Keratinocyte (primary cell): ENCODE measurements at regions not wholly inside any gene's neighbourhood (a gene's known extent, or its start where the extent isn't known, plus 50 kb on each side); places are given as distances from the start of the nearest gene placed in this dataset.

Experiments used
- DNase-seq: peaks from one replicate; pipeline ENCODE4 v3.0.0-alpha.2; 2011; ENCODE audit warnings: low read depth, missing footprints, low spot score
- FAIRE-seq: peaks from 2 replicates; lab custom pipeline; 2011; peaks lifted over from hg19 to GRCh38; lab: Jason Lieb, UNC
- H2AFZ ChIP-seq: 2 replicates; pipeline ENCODE4 v1.6.0; 2012; ENCODE audit warnings: low read length, control low read depth, inconsistent platforms; ENCODE audit not compliant: control insufficient read depth
- H3K27ac ChIP-seq: 2 replicates; pipeline ENCODE4 v1.5.1; 2011; ENCODE audit warnings: low read length; ENCODE audit not compliant: control insufficient read depth, insufficient read depth
- H3K27me3 ChIP-seq: 3 replicates; pipeline ENCODE4 v1.6.0; 2011; ENCODE audit warnings: low read length; ENCODE audit not compliant: control insufficient read depth, insufficient read depth; ENCODE audit errors: extremely low read depth
- H3K36me3 ChIP-seq, 2 experiments: 2 replicates in 1 of 2; 3 replicates in 1 of 2; pipeline ENCODE4 v1.5.1; 2011; ENCODE audit warnings: low read length in 2 of 2, mild to moderate bottlenecking in 1 of 2; ENCODE audit not compliant: control insufficient read depth in 2 of 2, insufficient read depth in 2 of 2; ENCODE audit errors: extremely low read depth in 1 of 2
- H3K4me1 ChIP-seq: 3 replicates; pipeline ENCODE4 v1.5.1; 2011; ENCODE audit warnings: low read length; ENCODE audit not compliant: control insufficient read depth, insufficient read depth; ENCODE audit errors: extremely low read depth
- H3K4me2 ChIP-seq: 3 replicates; pipeline ENCODE4 v1.6.0; 2011; ENCODE audit warnings: low read depth, low read length; ENCODE audit not compliant: control insufficient read depth, insufficient read depth; ENCODE audit errors: extremely low read depth
- H3K4me3 ChIP-seq, 3 experiments: fragments of 200-600 bp in 1 of 3; sonication (generic) in 1 of 3; 2 replicates in 2 of 3; 3 replicates in 1 of 3; pipeline ENCODE4 v1.5.1; 2011 to 2016; ENCODE audit warnings: low read length in 3 of 3, mild to moderate bottlenecking in 3 of 3, control low read depth in 2 of 3, inconsistent platforms in 1 of 3, low read depth in 1 of 3, mixed read lengths in 1 of 3, mixed run types in 1 of 3, moderate library complexity in 1 of 3; ENCODE audit not compliant: control insufficient read depth in 2 of 3, insufficient read depth in 2 of 3; ENCODE audit errors: extremely low read depth in 1 of 3
- H3K79me2 ChIP-seq: 2 replicates; pipeline ENCODE4 v1.6.0; 2012; ENCODE audit warnings: low read length; ENCODE audit not compliant: control insufficient read depth, insufficient read depth
- H3K9ac ChIP-seq: 3 replicates; pipeline ENCODE4 v1.6.0; 2011; ENCODE audit warnings: low read length; ENCODE audit not compliant: control insufficient read depth, insufficient read depth; ENCODE audit errors: extremely low read depth
- H3K9me1 ChIP-seq: 3 replicates; pipeline ENCODE4 v1.6.0; 2011; ENCODE audit warnings: low read length; ENCODE audit not compliant: control insufficient read depth, insufficient read depth; ENCODE audit errors: extremely low read depth
- H3K9me3 ChIP-seq: 2 replicates; pipeline ENCODE4 v1.5.1; 2012; ENCODE audit warnings: low read depth, low read length; ENCODE audit not compliant: control insufficient read depth
- H4K20me1 ChIP-seq: 3 replicates; pipeline ENCODE4 v1.6.0; 2011; ENCODE audit warnings: low read length; ENCODE audit not compliant: control insufficient read depth, insufficient read depth; ENCODE audit errors: extremely low read depth
- EZH2 ChIP-seq: IDR thresholded peaks from one replicate; pipeline ENCODE4 v1.6.1; 2012; ENCODE audit warnings: inconsistent platforms, mild to moderate bottlenecking, low read length, moderate library complexity
- dilution Hi-C: fragments of 300-500 bp; cut with MboI; formaldehyde crosslinking; loops from one replicate; pipeline ENCODE4 v1.7.0; 2020; ENCODE audit warnings: low sequenced_read_pairs; ENCODE audit not compliant: extremely low pct_ligation_motif_present
- TF ChIP-seq, protein P1 (sequence below), 3 experiments: IDR thresholded peaks in 1 of 3; conservative IDR thresholded peaks in 1 of 3; optimal IDR thresholded peaks in 1 of 3; 2 replicates in 2 of 3; 3 replicates in 1 of 3; pipeline versions ENCODE3 to v1.5.1; 2011; ENCODE audit warnings: low read length in 3 of 3, mild to moderate bottlenecking in 3 of 3, moderate library complexity in 2 of 3, control low read depth in 1 of 3, inconsistent platforms in 1 of 3; ENCODE audit not compliant: insufficient read depth in 2 of 3; ENCODE audit errors: extremely low read depth in 1 of 3

DNA sequence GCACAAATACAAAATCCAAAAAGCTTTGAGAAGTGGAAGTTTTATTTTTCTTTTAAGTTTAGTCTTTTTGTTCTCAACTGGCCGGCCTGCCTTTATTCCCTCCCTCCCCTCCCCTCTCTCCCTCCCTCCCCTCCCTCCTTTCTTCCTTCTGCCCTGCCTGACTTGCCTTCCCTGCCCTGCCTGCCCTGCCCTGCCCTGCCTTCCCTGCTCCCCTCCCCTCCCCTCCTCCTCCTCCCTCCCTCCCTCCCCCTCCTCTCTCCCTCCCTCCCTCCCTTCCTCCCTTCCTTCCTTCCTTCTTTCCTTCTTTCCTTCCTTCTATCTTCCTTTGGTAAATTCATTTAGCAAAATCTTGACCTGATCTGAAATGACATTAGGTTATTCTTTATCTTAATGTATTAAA, 69.8 kb upstream of the LIMCH1 start:
- dilution Hi-C loops, result no loop called here
- H4K20me1 ChIP-seq, result no peaks in the 10 kb centered on the region
- no peaks in the 10 kb centered on the region for H3K36me3 ChIP-seq
- no peak overlapping the region for H2AFZ ChIP-seq
- no peak overlapping the region for H3K4me3 ChIP-seq
- H3K9ac ChIP-seq, result no peak overlapping the region
- H3K4me2 ChIP-seq, result no peak overlapping the region
- no peak for DNase-seq
- no peak overlapping the region for H3K27ac ChIP-seq
- no peaks in the 10 kb centered on the region for H3K9me3 ChIP-seq
- no peak for FAIRE-seq
- H3K9me1 ChIP-seq, result no peaks in the 10 kb centered on the region
- H3K79me2 ChIP-seq, result no peaks in the 10 kb centered on the region
- TF ChIP-seq EZH2, result no peak
- TF ChIP-seq, protein P1, sequence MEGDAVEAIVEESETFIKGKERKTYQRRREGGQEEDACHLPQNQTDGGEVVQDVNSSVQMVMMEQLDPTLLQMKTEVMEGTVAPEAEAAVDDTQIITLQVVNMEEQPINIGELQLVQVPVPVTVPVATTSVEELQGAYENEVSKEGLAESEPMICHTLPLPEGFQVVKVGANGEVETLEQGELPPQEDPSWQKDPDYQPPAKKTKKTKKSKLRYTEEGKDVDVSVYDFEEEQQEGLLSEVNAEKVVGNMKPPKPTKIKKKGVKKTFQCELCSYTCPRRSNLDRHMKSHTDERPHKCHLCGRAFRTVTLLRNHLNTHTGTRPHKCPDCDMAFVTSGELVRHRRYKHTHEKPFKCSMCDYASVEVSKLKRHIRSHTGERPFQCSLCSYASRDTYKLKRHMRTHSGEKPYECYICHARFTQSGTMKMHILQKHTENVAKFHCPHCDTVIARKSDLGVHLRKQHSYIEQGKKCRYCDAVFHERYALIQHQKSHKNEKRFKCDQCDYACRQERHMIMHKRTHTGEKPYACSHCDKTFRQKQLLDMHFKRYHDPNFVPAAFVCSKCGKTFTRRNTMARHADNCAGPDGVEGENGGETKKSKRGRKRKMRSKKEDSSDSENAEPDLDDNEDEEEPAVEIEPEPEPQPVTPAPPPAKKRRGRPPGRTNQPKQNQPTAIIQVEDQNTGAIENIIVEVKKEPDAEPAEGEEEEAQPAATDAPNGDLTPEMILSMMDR (optimal IDR thresholded peaks at IDR 0.05 in 1 of 3, IDR thresholded peaks at IDR 0.05 in 1 of 3, conservative IDR thresholded peaks at IDR 0.05 in 1 of 3; ENCODE audit: extremely low read depth in 1 of 3, insufficient read depth in 2 of 3, low read length in 3 of 3), result no peak
- H3K4me1 ChIP-seq, result no peaks in the 10 kb centered on the region
- H3K27me3 ChIP-seq, result peaks cover 3% of the 10 kb centered on the region

DNA sequence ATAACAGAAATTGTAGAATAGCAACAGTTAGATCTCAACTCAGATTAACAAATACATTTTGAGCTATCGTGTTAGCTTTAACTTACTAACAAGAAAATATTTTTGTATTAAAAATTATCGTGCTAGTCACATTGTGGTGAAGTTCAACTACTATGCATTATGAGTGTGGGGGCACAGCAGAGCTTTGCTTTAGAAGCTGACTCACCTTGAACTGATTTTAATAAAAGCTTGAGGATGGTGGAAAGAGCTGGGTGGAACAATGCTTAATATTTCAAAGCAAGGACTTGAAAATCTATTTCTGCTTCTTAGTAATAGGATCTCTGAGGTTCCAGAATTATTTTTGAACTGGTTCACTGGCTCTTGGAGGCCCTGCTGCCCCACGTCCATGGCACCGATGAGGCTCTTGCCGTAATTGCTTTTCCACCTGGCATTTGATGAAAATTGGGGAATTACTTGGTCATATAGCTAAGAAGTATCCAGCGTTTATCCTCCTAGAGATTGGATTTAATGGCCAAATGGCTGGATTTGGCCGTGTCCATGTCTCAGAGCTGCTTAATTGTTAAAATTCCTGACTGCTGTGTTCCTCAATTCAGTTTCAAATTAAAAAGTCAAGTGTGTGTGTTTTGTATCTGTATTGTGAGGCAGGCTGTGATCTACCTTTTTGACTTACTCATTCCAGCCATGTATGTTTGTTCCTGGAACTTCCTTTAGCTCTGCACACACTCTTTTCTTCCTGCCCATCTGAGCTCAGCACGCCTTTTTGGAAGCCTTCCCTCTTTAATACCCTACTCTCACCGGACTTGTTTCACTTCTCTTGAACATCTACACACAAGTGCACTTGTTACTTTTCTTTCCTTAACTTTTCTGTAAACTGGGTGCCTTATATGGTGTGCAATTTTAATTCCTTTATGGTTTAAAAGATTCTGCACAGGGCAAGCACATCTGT, 66.6 kb upstream of the LIMCH1 start:
- Histone ChIP-seq H3K79me2 (no peaks in the 10 kb centered on the region), H3K9me3 (no peaks in the 10 kb centered on the region), H3K9ac (no peak overlapping the region), H3K27ac (no peak overlapping the region), H3K36me3 (no peaks in the 10 kb centered on the region), H3K27me3 (no peaks in the 10 kb centered on the region), H3K4me1 (no peaks in the 10 kb centered on the region), H2AFZ (no peak overlapping the region), H4K20me1 (no peaks in the 10 kb centered on the region), H3K9me1 (no peaks in the 10 kb centered on the region), H3K4me3 (no peak overlapping the region), H3K4me2 (no peak overlapping the region)
- FAIRE-seq (no peak), DNase-seq (no peak)
- TF ChIP-seq, protein P1 (optimal IDR thresholded peaks at IDR 0.05 in 1 of 3, IDR thresholded peaks at IDR 0.05 in 1 of 3, conservative IDR thresholded peaks at IDR 0.05 in 1 of 3; ENCODE audit: extremely low read depth in 1 of 3, insufficient read depth in 2 of 3, low read length in 3 of 3), result no peak
- TF ChIP-seq EZH2, result no peak
- dilution Hi-C loops, result no loop called here
